ENCODE measurements at regions not wholly inside any gene's neighbourhood (a gene's known extent, or its start where the extent isn't known, plus 50 kb on each side); places are given as distances from the start of the nearest gene placed in this dataset.

GRCh38 chr22:27394806-27395404, 406.7 kb downstream of the MN1 start:
- DNase-seq (ENCODE audit: low spot score), result no peak
- TF ChIP-seq CTCF (conservative IDR thresholded peaks at IDR 0.05; ENCODE audit: low read depth), result no peak
- POLR2A ChIA-PET (ENCODE audit: low non-redundant PET), result no interaction called here
- H3K27ac ChIP-seq, result no peak overlapping the region
- CTCF ChIA-PET, result no interaction called here

- ChIA-PET CTCF (no interaction called here), POLR2A (ENCODE audit: low non-redundant PET) (no interaction called here)
- no peak for DNase-seq (ENCODE audit: low spot score)
- TF ChIP-seq CTCF (conservative IDR thresholded peaks at IDR 0.05; ENCODE audit: low read depth), result no peak
- no peak overlapping the region for H3K27ac ChIP-seq
Observed at GRCh38 chr22:27397036-27397953, 404.3 kb downstream of the MN1 start.

GRCh38 chr22:27397954-27398342, 403.6 kb downstream of the MN1 start:
- ChIA-PET CTCF (no interaction called here), POLR2A (ENCODE audit: low non-redundant PET) (no interaction called here)
- H3K27ac ChIP-seq, result no peak overlapping the region
- TF ChIP-seq CTCF (conservative IDR thresholded peaks at IDR 0.05; ENCODE audit: low read depth), result no peak
- no peak for DNase-seq (ENCODE audit: low spot score)

- DNase-seq (ENCODE audit: low spot score), result no peak
- ChIA-PET CTCF (no interaction called here), POLR2A (ENCODE audit: low non-redundant PET) (no interaction called here)
- no peak for TF ChIP-seq CTCF (conservative IDR thresholded peaks at IDR 0.05; ENCODE audit: low read depth)
- no peak overlapping the region for H3K27ac ChIP-seq
Observed at GRCh38 chr22:27399161-27399560, 402.4 kb downstream of the MN1 start.

- POLR2A ChIA-PET (ENCODE audit: low non-redundant PET), result no interaction called here
- no peak for TF ChIP-seq CTCF (conservative IDR thresholded peaks at IDR 0.05; ENCODE audit: low read depth)
- CTCF ChIA-PET, result interaction anchor here (0.6 kb wide), 1 partner anchor 487 kb away, joined by 3 read pairs; no protein-coding TSS in a partner anchor
- DNase-seq (ENCODE audit: low spot score), result no peak
- H3K27ac ChIP-seq, result no peak overlapping the region
Observed at GRCh38 chr22:27400811-27401210, 400.7 kb downstream of the MN1 start.

GRCh38 chr22:27401321-27401720, 400.2 kb downstream of the MN1 start:
- ChIA-PET CTCF (interaction anchor here (0.6 kb wide), 1 partner anchor 486 kb away, joined by 3 read pairs; no protein-coding TSS in a partner anchor), POLR2A (ENCODE audit: low non-redundant PET) (no interaction called here)
- no peak for DNase-seq (ENCODE audit: low spot score)
- H3K27ac ChIP-seq, result no peak overlapping the region
- TF ChIP-seq CTCF (conservative IDR thresholded peaks at IDR 0.05; ENCODE audit: low read depth), result no peak
